Fibroblast of skin of right biceps (primary cell): ENCODE measurements at regions not wholly inside any gene's neighbourhood (a gene's known extent, or its start where the extent isn't known, plus 50 kb on each side); places are given as distances from the start of the nearest gene placed in this dataset.

Experiments used
- DNase-seq: peaks from one replicate; pipeline ENCODE4 v3.0.0-alpha.2; 2013

- no peak for DNase-seq
Measured at GRCh38 chr12:16415155-16415554, 67.7 kb downstream of the MGST1 start.

- no peak for DNase-seq
Measured at GRCh38 chr12:16417058-16417457, 69.6 kb downstream of the MGST1 start.

DNA sequence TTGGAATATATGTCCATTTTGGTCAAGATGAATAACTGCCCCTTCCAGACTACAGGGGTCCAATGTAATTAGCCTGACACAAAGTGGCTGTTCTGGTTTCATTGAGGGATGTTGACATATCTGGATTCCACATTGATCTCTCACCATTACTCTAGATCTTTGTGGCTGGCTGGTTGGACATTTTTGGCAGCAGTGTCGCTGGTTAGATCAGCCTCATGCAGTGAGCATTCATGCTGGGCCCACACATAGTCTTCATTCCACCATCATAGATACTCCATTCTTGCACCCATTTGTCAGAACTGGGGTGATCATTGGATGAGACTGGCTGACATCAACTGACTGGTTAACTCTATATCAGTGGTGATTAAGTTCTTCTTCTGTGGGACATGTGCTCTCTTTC lies 74.4 kb downstream of the MGST1 start:
- DNase-seq: peak; percentile 16

GRCh38 chr12:16424531-16424930 lies 77.1 kb downstream of the MGST1 start:
- no peak for DNase-seq

- DNase-seq: no peak
Measured at GRCh38 chr12:16435875-16436554, 88.6 kb downstream of the MGST1 start.

GRCh38 chr12:16437281-16437816 lies 89.9 kb downstream of the MGST1 start:
- no peak for DNase-seq

- DNase-seq: no peak
Measured at GRCh38 chr12:16437926-16438325, 90.5 kb downstream of the MGST1 start.

GRCh38 chr12:16449459-16449858 lies 102.0 kb downstream of the MGST1 start:
- DNase-seq: no peak

- DNase-seq: no peak
Measured at GRCh38 chr12:16453319-16453718, 105.9 kb downstream of the MGST1 start.

DNA sequence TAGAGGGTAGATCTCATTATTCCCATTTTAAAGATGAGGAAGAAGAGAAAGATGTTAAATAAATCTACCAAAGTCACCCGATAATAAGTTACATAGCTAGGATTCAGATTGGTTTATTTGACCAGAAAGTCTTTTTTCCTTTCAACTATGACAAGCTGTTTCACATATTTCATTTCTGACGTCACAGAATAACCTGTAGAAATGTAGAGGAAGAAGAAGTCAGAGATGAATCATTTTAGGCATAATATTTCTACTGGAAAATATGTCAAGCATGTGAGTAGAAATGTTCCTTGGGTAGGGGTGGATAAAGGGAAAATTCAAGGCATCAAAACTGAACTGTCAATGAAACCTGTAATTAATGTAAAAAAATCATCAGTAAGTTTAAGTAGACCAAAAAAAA lies 107.0 kb downstream of the MGST1 start:
- DNase-seq: peak; percentile 49

GRCh38 chr12:16458521-16459078 lies 111.2 kb downstream of the MGST1 start:
- no peak for DNase-seq

GRCh38 chr12:16467272-16467671 lies 119.8 kb downstream of the MGST1 start:
- DNase-seq: no peak

GRCh38 chr12:16472631-16473030 lies 125.2 kb downstream of the MGST1 start:
- no peak for DNase-seq

DNA sequence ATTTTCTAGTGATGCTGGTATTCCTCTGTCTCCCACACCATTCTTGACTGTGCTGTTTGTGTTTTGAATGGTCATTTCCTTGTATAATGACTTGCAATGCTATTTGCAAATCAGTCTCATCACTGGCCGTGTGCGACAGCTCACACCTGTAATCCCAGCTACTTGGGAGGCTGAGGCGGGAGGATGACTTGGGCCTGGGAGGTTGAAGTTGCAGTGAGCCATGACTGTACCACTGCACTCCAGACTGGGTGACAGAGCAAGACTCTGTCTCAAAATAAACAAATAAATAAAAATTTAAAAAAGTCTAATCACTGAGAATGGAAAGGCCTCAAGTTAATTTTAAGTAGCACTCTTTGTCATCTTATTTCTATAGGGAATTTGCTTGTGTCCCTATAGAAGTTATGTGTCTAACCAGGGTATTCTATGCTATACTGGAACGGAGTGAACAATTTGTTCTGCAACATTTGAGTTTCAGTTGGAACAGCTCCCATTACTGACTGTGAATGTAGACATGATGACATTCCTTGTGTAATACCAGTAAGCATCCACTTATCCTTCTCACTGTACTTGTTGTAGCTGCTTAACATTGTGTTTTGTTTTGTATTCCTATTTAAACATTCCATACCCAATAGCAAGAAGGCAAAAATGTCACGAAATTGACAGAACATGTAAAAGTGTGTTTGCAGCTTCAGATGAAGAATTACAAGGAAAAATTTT lies 126.3 kb downstream of the MGST1 start:
- DNase-seq: peak; percentile 14

DNA sequence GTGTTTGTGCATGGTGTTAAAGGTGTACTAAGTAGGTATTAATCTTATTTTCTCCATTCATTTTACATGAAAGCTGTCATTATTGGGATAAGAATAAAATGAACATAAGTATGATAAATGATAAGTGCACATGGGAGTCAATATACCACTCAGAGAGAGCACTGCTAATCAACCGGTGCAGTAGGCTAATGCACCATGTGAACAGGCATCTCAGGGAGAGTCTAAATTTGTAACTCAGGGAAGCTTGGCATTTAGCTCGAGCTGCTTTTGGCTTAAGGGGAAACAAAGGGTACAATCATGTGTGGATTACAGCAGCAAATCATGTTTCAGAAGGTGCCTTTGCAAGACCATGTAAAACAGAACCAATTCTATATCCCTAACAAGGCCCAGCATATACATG lies 127.4 kb downstream of the MGST1 start:
- no peak for DNase-seq

- DNase-seq: no peak
Measured at GRCh38 chr12:16475521-16475920, 128.1 kb downstream of the MGST1 start.

DNA sequence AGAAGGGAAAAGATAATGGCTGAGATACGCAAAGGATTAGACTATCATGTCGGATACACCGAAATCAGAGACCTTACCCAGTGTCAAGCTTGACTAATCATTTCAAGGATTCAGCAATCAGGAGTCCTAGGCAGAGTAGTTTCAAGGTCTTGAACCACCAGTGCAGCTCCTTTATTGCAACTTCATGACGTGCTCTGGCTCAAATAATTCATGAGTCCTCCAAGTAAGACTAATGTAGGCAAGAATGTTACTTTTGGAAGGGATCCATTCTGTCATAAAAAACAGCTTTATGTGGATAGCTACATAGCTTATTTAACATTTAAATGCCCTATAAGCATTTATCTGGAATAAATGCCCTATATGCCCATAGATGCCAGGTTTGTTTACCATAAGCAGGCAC lies 123.2 kb downstream of the LMO3 start:
- DNase-seq: peak; percentile 12

DNA sequence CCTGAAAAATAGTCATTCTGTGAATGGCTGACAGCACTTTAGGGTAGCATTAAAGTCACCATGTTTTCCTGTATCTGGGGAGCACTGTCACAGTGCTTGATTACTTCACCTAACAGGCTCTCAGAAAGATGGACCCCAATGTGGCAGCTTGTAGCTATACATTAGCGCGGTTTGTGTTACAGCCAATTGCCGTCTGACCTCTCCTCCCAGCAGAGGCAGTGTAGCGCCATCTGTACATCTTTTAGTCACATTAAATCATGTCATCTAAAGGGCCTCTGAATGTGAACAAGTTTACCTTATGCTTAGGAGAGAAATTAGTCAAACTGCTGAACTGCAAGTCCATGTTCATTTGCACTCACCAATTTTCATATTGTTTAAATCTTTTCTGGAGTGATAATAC lies 113.7 kb downstream of the LMO3 start:
- no peak for DNase-seq

DNA sequence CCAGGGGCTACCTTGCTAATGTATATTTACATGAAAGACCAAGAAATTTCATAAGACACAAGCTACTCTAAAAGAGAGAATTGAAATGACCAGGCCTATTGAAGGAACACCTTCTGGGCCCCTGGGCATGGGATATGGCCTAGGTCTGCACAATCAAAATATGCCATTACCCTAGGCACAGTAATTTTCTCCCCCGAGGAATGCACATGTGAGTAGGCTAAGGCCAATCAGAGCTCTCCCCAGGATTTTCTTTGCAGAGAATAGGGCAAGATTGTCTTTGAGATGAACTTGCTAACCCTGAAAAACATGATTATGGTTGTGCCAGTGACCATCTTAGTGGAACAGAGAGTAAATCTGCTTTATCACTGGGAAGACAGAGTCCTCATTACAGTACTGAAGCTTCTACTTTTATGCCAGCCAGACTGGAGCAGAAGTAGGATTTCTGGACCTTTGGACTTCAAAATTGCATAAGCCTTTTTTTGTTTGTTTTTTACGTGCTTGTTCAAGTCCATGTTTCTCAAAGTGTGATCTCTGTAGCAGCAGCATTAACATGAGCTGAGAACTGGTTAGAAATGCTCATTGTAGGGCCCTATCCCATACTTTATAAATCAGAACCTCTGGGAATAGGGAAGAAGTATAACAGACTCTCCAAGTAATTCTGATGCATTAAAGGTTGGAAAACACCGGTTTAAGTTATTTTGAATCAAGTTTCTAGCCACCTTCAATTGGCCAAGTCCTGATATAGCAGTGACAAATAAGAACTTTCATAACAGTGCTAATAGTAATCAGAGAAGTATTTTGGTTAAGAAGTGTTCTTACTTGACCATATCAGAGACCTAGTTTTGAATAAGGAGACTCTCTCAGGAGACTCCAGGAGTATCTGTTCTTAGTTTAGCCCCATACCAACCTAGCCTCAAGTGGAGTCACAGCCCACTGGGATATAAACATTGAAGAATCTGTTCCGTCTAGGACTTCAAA lies 112.9 kb downstream of the LMO3 start:
- DNase-seq: no peak

GRCh38 chr12:16495196-16495595 lies 110.8 kb downstream of the LMO3 start:
- DNase-seq: no peak
